ENCODE measurements at regions not wholly inside any gene's neighbourhood (a gene's known extent, or its start where the extent isn't known, plus 50 kb on each side); places are given as distances from the start of the nearest gene placed in this dataset.
"Not testable (repeated sequence)": the region's sequence is repeated elsewhere in the genome, so short reads cannot be mapped to it uniquely, and the experiment has no call there.

GRCh38 chr10:34045571-34046190, 711.2 kb upstream of the NRP1 start:
- Histone ChIP-seq H3K27me3 (no peaks in the 10 kb centered on the region), H3K9me3 (no peaks in the 10 kb centered on the region), H3K4me1 (no peaks in the 10 kb centered on the region), H3K27ac (no peak overlapping the region), H3K4me3 (no peak overlapping the region), H3K36me3 (no peaks in the 10 kb centered on the region)
- DNase-seq = no peak
- TF ChIP-seq POLR2A (IDR thresholded peaks at IDR 0.05) = no peak
- TF ChIP-seq CTCF (IDR thresholded peaks at IDR 0.05) = no peak

- H3K4me3 ChIP-seq = no peak overlapping the region
- no peaks in the 10 kb centered on the region for H3K36me3 ChIP-seq
- H3K4me1 ChIP-seq = no peaks in the 10 kb centered on the region
- H3K27ac ChIP-seq = no peak overlapping the region
- H3K9me3 ChIP-seq = no peaks in the 10 kb centered on the region
- no peak for DNase-seq
- H3K27me3 ChIP-seq = no peaks in the 10 kb centered on the region
- no peak for TF ChIP-seq CTCF (IDR thresholded peaks at IDR 0.05)
- no peak for TF ChIP-seq POLR2A (IDR thresholded peaks at IDR 0.05)
Observed at GRCh38 chr10:34041871-34042270, 707.4 kb upstream of the NRP1 start.

- no peak overlapping the region for H3K4me3 ChIP-seq
- no peak for DNase-seq
- no peaks in the 10 kb centered on the region for H3K4me1 ChIP-seq
- TF ChIP-seq POLR2A (IDR thresholded peaks at IDR 0.05) (no peak), CTCF (IDR thresholded peaks at IDR 0.05) (no peak)
- H3K27ac ChIP-seq = no peak overlapping the region
- no peaks in the 10 kb centered on the region for H3K27me3 ChIP-seq
- no peaks in the 10 kb centered on the region for H3K9me3 ChIP-seq
- no peaks in the 10 kb centered on the region for H3K36me3 ChIP-seq
Observed at GRCh38 chr10:34037499-34037898, 703.0 kb upstream of the NRP1 start.

- H3K27me3 ChIP-seq, DNase-seq, H3K36me3 ChIP-seq, H3K4me3 ChIP-seq, H3K27ac ChIP-seq, H3K9me3 ChIP-seq, H3K4me1 ChIP-seq: not testable (repeated sequence)
Observed at GRCh38 chr10:34035241-34035790, 700.8 kb upstream of the NRP1 start.

GRCh38 chr10:34033078-34033477, 698.6 kb upstream of the NRP1 start:
- Histone ChIP-seq H3K4me3 (no peak overlapping the region), H3K9me3 (no peaks in the 10 kb centered on the region), H3K27ac (no peak overlapping the region), H3K4me1 (no peaks in the 10 kb centered on the region), H3K36me3 (no peaks in the 10 kb centered on the region), H3K27me3 (no peaks in the 10 kb centered on the region)
- no peak for DNase-seq
- no peak for TF ChIP-seq POLR2A (IDR thresholded peaks at IDR 0.05)
- TF ChIP-seq CTCF (IDR thresholded peaks at IDR 0.05) = no peak

GRCh38 chr10:34032564-34032963, 698.1 kb upstream of the NRP1 start:
- Histone ChIP-seq H3K27ac (no peak overlapping the region), H3K9me3 (no peaks in the 10 kb centered on the region), H3K27me3 (no peaks in the 10 kb centered on the region), H3K4me1 (no peaks in the 10 kb centered on the region), H3K36me3 (no peaks in the 10 kb centered on the region), H3K4me3 (no peak overlapping the region)
- no peak for DNase-seq
- TF ChIP-seq POLR2A (IDR thresholded peaks at IDR 0.05) = no peak
- TF ChIP-seq CTCF (IDR thresholded peaks at IDR 0.05) = no peak
